OCI-LY7 (cell line): ENCODE measurements at regions not wholly inside any gene's neighbourhood (a gene's known extent, or its start where the extent isn't known, plus 50 kb on each side); places are given as distances from the start of the nearest gene placed in this dataset.

Source experiments
- BruUV-seq: library from RNA; stranded (reverse); fragments of 400-500 nt; replicated peaks from 2 replicates; lab custom pipeline; 2021; lab: Mats Ljungman, UMichigan
- CTCF ChIA-PET: fragments of 300-600 bp; sonication (Branson Sonifier 250); formaldehyde crosslinking; loops from one replicate; lab custom pipeline; 2022; ENCODE audit warnings: antibody characterized with exemption; ENCODE audit not compliant: unreplicated experiment; lab: Charles Lee
- POLR2A ChIA-PET: fragments of 300-600 bp; sonication (Branson Sonifier 250); formaldehyde crosslinking; loops from one replicate; lab custom pipeline; 2022; ENCODE audit warnings: antibody characterized with exemption; lab: Charles Lee
- DNase-seq: peaks from one replicate; pipeline ENCODE4 v3.0.0-alpha.2; 2015; ENCODE audit warnings: low spot score
- H2AFZ ChIP-seq: fragments of 200-600 bp; sonication (generic), shearing (Covaris generic); 2 replicates; pipeline ENCODE4 v1.6.1; 2014; ENCODE audit warnings: mild to moderate bottlenecking, antibody characterized with exemption, low read length, moderate library complexity
- H3K27ac ChIP-seq: fragments of 200-600 bp; sonication (generic); 2 replicates; pipeline ENCODE4 v1.5.1; 2014; ENCODE audit warnings: mixed run types, low read depth, mild to moderate bottlenecking, moderate library complexity, low read length, inconsistent platforms; ENCODE audit not compliant: poor library complexity, severe bottlenecking
- H3K36me3 ChIP-seq: fragments of 200-600 bp; sonication (generic); 2 replicates; pipeline ENCODE4 v1.6.1; 2014; ENCODE audit warnings: mild to moderate bottlenecking, antibody characterized with exemption, low read length, moderate library complexity, mixed read lengths; ENCODE audit not compliant: insufficient read depth
- H3K4me1 ChIP-seq: fragments of 200-600 bp; sonication (generic); 2 replicates; pipeline ENCODE4 v1.5.1; 2014; ENCODE audit warnings: mild to moderate bottlenecking, low read length; ENCODE audit not compliant: insufficient read depth, poor library complexity, severe bottlenecking
- H3K4me2 ChIP-seq: fragments of 200-600 bp; sonication (generic); 2 replicates; pipeline ENCODE4 v1.6.1; 2014; ENCODE audit warnings: mild to moderate bottlenecking, low read length
- H3K4me3 ChIP-seq: fragments of 200-600 bp; sonication (generic); 2 replicates; pipeline ENCODE4 v1.5.1; 2014; ENCODE audit warnings: mild to moderate bottlenecking, low read depth, low read length; ENCODE audit not compliant: poor library complexity, severe bottlenecking
- H3K79me2 ChIP-seq: fragments of 200-600 bp; sonication (generic); 2 replicates; pipeline ENCODE4 v1.6.1; 2016; ENCODE audit warnings: low read depth, mild to moderate bottlenecking, low read length, moderate library complexity, mixed read lengths; ENCODE audit not compliant: insufficient read depth
- H3K9me2 ChIP-seq: fragments of 200-600 bp; sonication (generic); 2 replicates; pipeline ENCODE4 v1.6.1; 2016; ENCODE audit warnings: mild to moderate bottlenecking, low read length, mixed read lengths; ENCODE audit not compliant: insufficient read depth
- H3K9me3 ChIP-seq: fragments of 200-600 bp; sonication (generic); 2 replicates; pipeline ENCODE4 v1.6.1; 2014; ENCODE audit warnings: mild to moderate bottlenecking, mixed run types, low read length, mixed read lengths
- H4K20me1 ChIP-seq: fragments of 200-600 bp; sonication (generic); 2 replicates; pipeline ENCODE4 v1.6.1; 2014; ENCODE audit warnings: mild to moderate bottlenecking, antibody characterized with exemption, low read length, moderate library complexity, mixed read lengths; ENCODE audit not compliant: insufficient read depth
- CTCF ChIP-seq: fragments of 200-600 bp; sonication (generic); conservative IDR thresholded peaks from 2 replicates; pipeline ENCODE4 v1.5.1; 2014; ENCODE audit warnings: mild to moderate bottlenecking, antibody characterized with exemption, low read length, moderate library complexity, mixed read lengths
- EZH2phosphoT487 ChIP-seq: fragments of 200-600 bp; sonication (generic); IDR thresholded peaks from 2 replicates; pipeline ENCODE4 v1.6.1; 2018; ENCODE audit warnings: low read depth, borderline replicate concordance, mild to moderate bottlenecking, mixed run types, antibody characterized with exemption, low read length, moderate library complexity, mixed read lengths
- intact Hi-C: fragments of 100-400 bp; cut with micrococcal nuclease; formaldehyde crosslinking; loops from one replicate; pipeline ENCODE4 v1.10.0; 2022; ENCODE audit not compliant: unreplicated experiment

GRCh38 chr5:173719731-173720082 lies 103.3 kb upstream of the BOD1 start:
- CTCF ChIA-PET = interaction anchor here (0.7 to 1.5 kb wide), 3 partner anchors 10 to 14 kb away, joined by 4 to 14 read pairs (median 6); no protein-coding TSS in a partner anchor

GRCh38 chr5:173720286-173720952 lies 104.0 kb upstream of the BOD1 start:
- intact Hi-C loops = no loop called here
- Histone ChIP-seq H3K9me2 (no peaks in the 10 kb centered on the region), H2AFZ (peak overlapping the region; percentile 65; the same call in 1 of the 2 replicates), H3K4me3 (peak overlapping the region; percentile 46), H3K4me2 (peak overlapping the region; percentile 80), H3K4me1 (peaks cover 50% of the 10 kb centered on the region), H3K9me3 (no peaks in the 10 kb centered on the region; the same call in 1 of the 2 replicates), H3K36me3 (peaks cover 7% of the 10 kb centered on the region; the same call in 1 of the 2 replicates), H3K27ac (peak overlapping the region; percentile 48), H3K79me2 (no peaks in the 10 kb centered on the region), H4K20me1 (no peaks in the 10 kb centered on the region)
- BruUV-seq = no TSS peak
- CTCF ChIA-PET = interaction anchor here (0.5 to 1.5 kb wide), 8 partner anchors 10 to 253 kb away, joined by 3 to 14 read pairs (median 3); no protein-coding TSS in a partner anchor
- TF ChIP-seq EZH2phosphoT487 (no peak), CTCF (no peak)
- DNase-seq = no peak
- POLR2A ChIA-PET = interaction anchor here (0.6 to 5.8 kb wide), 9 partner anchors 13 to 179 kb away, joined by 3 to 51 read pairs (median 4); no protein-coding TSS in a partner anchor

More at GRCh38 chr5:173719731-173720082, 103.3 kb upstream of the BOD1 start:
- Histone ChIP-seq H3K9me3 (no peaks in the 10 kb centered on the region; the same call in 1 of the 2 replicates), H3K4me1 (peaks cover 55% of the 10 kb centered on the region), H3K9me2 (no peaks in the 10 kb centered on the region), H3K27ac (peak overlapping the region; percentile 48), H3K79me2 (no peaks in the 10 kb centered on the region), H3K4me3 (peak overlapping the region; percentile 1), H4K20me1 (no peaks in the 10 kb centered on the region), H3K4me2 (peak overlapping the region; percentile 80), H2AFZ (peak overlapping the region; percentile 40; the same call in 1 of the 2 replicates), H3K36me3 (peaks cover 2% of the 10 kb centered on the region; the same call in 1 of the 2 replicates)
- TF ChIP-seq CTCF = no peak
- no peak for TF ChIP-seq EZH2phosphoT487
- BruUV-seq = no TSS peak
- peak; percentile 43 for DNase-seq
- POLR2A ChIA-PET = interaction anchor here (0.5 to 5.8 kb wide), 10 partner anchors 8 to 196 kb away, joined by 3 to 51 read pairs (median 4); no protein-coding TSS in a partner anchor
- intact Hi-C loops = no loop called here
